ENCODE measurements at regions not wholly inside any gene's neighbourhood (a gene's known extent, or its start where the extent isn't known, plus 50 kb on each side); places are given as distances from the start of the nearest gene placed in this dataset.

DNA sequence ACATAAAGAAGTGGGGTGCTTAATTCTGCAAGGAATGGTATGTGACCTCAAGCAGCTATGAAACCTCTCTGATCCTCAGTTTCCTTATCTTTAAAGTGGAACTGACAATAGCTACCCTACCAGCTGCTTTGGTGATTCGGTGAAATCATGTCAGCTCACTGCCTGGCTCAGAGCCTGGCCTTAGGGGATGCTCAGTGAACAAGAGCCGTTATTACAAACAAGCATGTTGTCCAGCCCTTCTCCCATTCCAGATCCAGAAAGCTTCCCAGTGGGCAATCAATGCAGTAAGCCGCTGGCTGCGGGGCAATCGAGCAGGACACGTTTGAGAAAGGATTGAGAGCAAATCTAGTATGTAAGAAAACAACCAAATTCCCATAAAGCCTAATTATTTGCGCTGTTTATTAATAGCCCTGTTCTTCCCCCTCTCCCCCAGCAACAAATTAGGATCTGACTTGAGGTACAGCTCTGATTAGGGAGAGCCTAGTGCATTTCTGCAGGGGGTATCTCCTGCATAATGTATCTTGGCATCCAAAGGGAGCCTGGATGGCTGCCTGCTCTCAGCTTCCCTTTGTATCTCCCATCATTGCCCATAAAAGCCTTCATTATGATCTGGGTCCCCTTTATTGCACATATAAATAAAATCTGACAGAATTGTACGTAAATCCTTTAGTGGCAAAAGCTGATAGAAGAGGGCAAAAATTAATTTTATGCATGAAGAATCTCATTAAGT lies 371.4 kb downstream of the TMEM232 start:
- ATAC-seq (replicated peaks) (no peak), DNase-seq (no peak)
- Mint-ChIP-seq H3K27ac (no peak overlapping the region), H3K4me1 (ENCODE audit: low read depth in 2 of 2) (no peaks in the 10 kb centered on the region), H3K36me3 (ENCODE audit: insufficient read depth) (no peaks in the 10 kb centered on the region), H3K9me3 (no peaks in the 10 kb centered on the region), H3K27me3 (peaks cover 0 to 11% of the 10 kb centered on the region in 2 donors), H3K4me3 (no peak overlapping the region)

DNA sequence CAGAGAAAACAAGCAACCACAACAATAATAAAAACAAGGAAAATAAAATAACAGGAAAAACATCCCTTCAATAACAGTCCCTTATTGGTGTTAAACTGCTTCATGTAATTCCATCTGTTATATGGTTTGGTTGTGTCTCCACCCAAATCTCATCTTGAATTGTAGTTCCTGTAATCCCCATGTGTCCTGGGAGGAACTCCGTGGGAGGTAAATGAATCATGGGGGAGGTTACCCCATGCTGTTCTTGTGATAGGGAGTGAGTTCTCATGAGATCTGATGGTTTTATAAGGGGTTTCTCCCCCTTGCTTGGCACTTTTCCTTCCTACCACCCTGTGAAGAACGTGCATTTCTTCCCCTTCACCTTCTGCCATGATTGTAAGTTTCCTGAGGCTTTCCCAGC lies 369.8 kb downstream of the TMEM232 start:
- DNase-seq (no peak), ATAC-seq (replicated peaks) (no peak)
- no peak overlapping the region for H3K27ac Mint-ChIP-seq
- no peak overlapping the region for H3K4me3 Mint-ChIP-seq
- H3K36me3 Mint-ChIP-seq (ENCODE audit: insufficient read depth), result no peaks in the 10 kb centered on the region
- H3K4me1 Mint-ChIP-seq (ENCODE audit: low read depth in 2 of 2), result no peaks in the 10 kb centered on the region
- peaks cover 0 to 11% of the 10 kb centered on the region in 2 donors for H3K27me3 Mint-ChIP-seq
- no peaks in the 10 kb centered on the region for H3K9me3 Mint-ChIP-seq

DNA sequence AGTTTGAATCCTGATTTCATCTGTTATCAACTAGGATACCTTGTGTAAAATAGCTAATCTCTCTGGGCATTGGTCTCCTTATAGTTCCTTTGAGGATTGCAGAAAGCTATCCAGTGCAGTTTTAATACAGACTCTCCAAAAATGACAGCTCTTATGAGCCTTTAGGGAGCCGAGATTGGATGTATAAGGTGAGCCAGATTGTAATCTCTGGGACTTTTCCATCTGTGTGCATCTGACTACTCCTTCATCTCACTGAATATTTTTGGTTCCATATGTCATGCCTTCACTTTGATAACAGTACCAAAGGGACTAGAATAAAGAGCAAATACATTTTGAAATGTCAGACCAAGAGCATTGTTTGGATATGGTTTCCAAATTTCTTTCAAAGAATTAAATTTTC lies 367.2 kb downstream of the TMEM232 start:
- Mint-ChIP-seq H3K4me1 (ENCODE audit: low read depth in 2 of 2) (no peaks in the 10 kb centered on the region), H3K27ac (no peak overlapping the region), H3K27me3 (peaks cover 0 to 11% of the 10 kb centered on the region in 2 donors)

DNA sequence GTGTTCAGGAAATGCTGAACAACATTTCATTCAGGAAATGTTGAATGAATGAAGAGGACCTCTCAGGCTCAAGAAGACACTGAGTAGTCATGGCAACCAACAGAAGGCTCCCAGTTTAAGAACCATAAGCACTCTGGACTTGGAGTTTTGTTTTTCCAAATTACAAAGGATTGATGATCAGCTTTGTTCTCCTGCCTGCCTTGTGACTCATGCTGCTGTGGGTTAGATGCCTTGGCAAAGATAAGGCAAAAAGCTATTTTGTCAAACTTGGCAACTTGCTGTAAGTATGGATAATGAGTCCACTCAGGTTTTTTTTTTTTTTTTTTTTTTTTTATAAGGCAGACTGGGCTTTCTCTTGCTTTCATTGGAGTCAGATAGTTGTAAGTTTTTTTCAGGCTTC lies 365.0 kb downstream of the TMEM232 start:
- no peaks in the 10 kb centered on the region for H3K9me3 Mint-ChIP-seq
- DNase-seq (no peak), ATAC-seq (replicated peaks) (no peak)
- H3K4me3 Mint-ChIP-seq, result no peak overlapping the region
- H3K36me3 Mint-ChIP-seq (ENCODE audit: insufficient read depth), result no peaks in the 10 kb centered on the region
- no peak overlapping the region for H3K27ac Mint-ChIP-seq
- no peaks in the 10 kb centered on the region for H3K4me1 Mint-ChIP-seq (ENCODE audit: low read depth in 2 of 2)
- peaks cover 0 to 11% of the 10 kb centered on the region in 2 donors for H3K27me3 Mint-ChIP-seq

More for the DNA sequence above, 367.2 kb downstream of the TMEM232 start:
- H3K9me3 Mint-ChIP-seq, result no peaks in the 10 kb centered on the region
- ATAC-seq (replicated peaks) (no peak), DNase-seq (no peak)
- H3K36me3 Mint-ChIP-seq (ENCODE audit: insufficient read depth), result no peaks in the 10 kb centered on the region
- H3K4me3 Mint-ChIP-seq, result no peak overlapping the region

GRCh38 chr5:110362261-110362660 lies 364.2 kb downstream of the TMEM232 start:
- DNase-seq (no peak), ATAC-seq (replicated peaks) (no peak)
- H3K9me3 Mint-ChIP-seq, result no peaks in the 10 kb centered on the region
- no peak overlapping the region for H3K4me3 Mint-ChIP-seq
- no peaks in the 10 kb centered on the region for H3K4me1 Mint-ChIP-seq (ENCODE audit: low read depth in 2 of 2)
- H3K27me3 Mint-ChIP-seq, result peaks cover 4 to 10% of the 10 kb centered on the region in 2 donors
- H3K27ac Mint-ChIP-seq, result no peak overlapping the region
- H3K36me3 Mint-ChIP-seq (ENCODE audit: insufficient read depth), result no peaks in the 10 kb centered on the region

GRCh38 chr5:110366716-110367115 lies 359.8 kb downstream of the TMEM232 start:
- Mint-ChIP-seq H3K4me3 (no peak overlapping the region), H3K4me1 (ENCODE audit: low read depth in 2 of 2) (no peaks in the 10 kb centered on the region), H3K27me3 (peaks cover 0 to 4% of the 10 kb centered on the region in 2 donors), H3K36me3 (ENCODE audit: insufficient read depth) (no peaks in the 10 kb centered on the region), H3K27ac (no peak overlapping the region), H3K9me3 (no peaks in the 10 kb centered on the region)
- DNase-seq (no peak), ATAC-seq (replicated peaks) (no peak)
